ACHN (cell line): ENCODE measurements at regions not wholly inside any gene's neighbourhood (a gene's known extent, or its start where the extent isn't known, plus 50 kb on each side); places are given as distances from the start of the nearest gene placed in this dataset.

Experiments used
- DNase-seq: peaks from one replicate; pipeline ENCODE4 v3.0.0-alpha.2; 2015
- in situ Hi-C: cut with HindIII; loops from 2 replicates; pipeline ENCODE4 v1.10.0; 2017; ENCODE audit warnings: low sequenced_read_pairs, low pct_ligation_motif_present, low pct_unique_long_range_greater_than_20kb

DNA sequence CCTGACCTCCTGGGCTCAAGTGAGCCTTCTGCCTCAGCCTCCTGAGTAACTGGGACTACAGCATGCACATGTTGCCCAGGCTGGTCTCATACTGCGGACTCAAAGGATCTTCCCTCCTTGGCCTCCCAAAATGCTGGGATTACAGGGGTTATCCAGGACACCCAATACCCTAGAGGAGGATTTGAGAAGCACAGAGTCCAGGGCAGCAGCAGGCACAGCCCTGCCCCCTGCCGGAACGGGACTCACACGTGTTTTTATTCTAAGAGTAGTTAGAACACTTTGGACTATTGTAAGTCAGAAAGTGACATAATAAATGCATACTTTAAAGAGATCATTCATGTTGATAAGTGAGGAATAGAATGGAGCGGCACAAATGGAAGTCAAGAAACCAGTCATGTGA, 80.2 kb downstream of the C6orf118 start:
- in situ Hi-C loops = no loop called here
- DNase-seq = no peak

GRCh38 chr6:165227644-165228329, 81.6 kb downstream of the C6orf118 start:
- DNase-seq = no peak
- in situ Hi-C loops = no loop called here

- no peak for DNase-seq
- in situ Hi-C loops = no loop called here
Observed at GRCh38 chr6:165223736-165224135, 85.7 kb downstream of the C6orf118 start.

DNA sequence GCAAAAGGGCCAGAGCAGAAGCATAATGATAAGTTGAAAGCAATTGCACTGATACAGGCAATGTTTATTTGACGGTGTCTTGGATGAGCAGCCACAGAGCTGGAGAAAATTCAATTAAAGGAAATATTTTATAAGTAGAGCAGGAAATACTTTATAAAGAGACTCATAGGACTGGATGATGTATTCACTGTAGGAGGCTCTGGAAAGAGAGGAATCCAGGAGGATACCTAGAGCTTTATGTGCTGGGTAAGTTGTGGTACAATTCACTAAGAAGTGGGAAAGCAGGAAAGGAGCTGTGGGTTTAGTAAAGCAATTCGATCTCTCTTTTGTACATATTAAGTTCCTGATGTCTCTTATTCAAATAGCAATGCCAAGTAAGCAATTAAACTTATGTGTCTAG, 86.3 kb downstream of the C6orf118 start:
- DNase-seq = no peak
- in situ Hi-C loops = no loop called here

DNA sequence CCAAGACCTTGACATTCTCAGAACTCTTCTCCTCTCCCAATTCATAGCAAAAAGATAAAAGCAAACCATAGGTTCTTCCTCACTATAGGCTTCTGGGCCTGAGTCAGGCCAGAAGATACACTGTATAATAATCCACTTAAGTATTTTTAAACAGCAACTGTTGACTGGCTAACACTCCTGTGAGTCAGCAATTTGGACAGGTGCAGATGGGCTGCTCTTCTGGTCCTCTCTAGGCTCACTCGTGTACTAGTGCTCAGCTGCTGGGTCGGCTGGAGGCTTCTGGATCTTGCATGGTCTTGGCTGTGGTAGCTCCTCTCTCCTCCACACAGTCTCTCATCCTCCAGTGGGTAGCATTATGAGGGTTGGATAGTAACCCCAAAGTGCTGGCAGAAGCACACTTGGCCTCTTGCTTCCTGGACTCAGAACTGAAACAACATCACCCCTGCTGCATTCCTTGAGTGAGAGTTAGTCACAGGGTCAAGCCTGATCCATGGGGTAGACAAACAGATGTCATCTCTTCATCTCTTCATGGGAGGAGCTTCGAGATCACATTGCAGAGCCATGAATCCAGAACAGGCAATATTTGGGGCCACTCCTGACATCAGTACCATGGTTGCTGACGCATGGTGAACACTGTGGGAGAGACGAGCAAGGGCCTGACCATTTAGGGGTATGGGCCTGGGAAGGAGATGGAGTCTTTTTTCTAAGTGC, 86.9 kb downstream of the C6orf118 start:
- in situ Hi-C loops = no loop called here
- DNase-seq = no peak

DNA sequence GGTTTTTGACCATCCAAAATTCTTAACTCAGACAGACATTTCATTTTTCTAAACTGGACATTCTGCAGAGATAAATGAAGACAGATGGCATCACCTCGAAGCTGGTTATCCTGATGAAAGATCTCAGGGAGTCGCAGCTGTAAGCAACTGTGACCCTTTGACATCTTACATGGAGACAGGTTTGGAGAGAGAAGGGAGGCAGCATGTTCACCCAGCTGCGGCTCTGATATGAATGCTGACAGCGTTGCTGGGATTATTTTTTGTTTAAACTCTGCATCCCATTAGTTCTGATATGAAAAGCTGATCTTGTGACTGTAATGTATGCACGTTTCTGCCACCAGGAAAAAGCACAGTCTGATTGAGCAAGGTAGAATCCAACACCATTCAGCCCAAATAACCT, 89.4 kb downstream of the C6orf118 start:
- DNase-seq = no peak
- in situ Hi-C loops = no loop called here

DNA sequence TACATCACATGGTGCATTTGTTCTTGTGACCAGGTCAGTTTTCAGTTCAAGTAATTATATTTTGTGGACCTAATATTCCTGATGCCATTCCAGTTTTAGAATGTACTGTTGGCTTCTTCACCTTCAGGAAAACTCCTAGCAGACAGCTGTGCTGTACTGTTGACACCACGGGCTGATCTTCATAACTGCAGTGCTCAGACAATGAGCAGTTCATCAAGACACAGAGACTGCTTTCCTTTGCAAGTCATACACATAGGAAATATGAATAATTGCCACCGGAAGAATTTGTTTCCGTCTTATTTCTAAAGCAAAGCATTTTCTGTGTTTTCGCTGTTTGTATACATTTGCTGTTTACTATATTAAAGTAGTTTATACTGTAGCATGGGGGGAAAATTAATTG, 89.8 kb downstream of the C6orf118 start:
- DNase-seq = no peak
- in situ Hi-C loops = no loop called here

DNA sequence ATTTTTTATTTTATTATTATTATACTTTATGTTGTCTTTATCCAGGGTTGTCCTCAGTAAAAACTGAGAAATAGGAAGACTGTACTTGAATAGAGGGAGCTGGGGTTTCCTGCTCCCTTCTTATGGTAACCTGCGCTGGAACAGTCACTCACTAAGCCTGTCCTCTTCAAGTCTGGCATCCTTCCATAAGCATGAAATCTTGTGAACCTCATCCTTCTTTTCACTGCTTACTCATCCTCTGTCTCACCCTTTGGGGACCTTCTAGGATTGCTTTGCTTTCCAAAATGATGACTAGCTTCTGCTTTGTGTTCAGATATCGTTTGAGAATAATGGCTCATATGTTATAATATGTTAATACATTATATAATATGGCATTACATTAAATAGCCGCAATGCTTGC, 90.6 kb downstream of the C6orf118 start:
- in situ Hi-C loops = no loop called here
- no peak for DNase-seq

GRCh38 chr6:165206798-165207197, 102.6 kb downstream of the C6orf118 start:
- DNase-seq = no peak
- in situ Hi-C loops = no loop called here

DNA sequence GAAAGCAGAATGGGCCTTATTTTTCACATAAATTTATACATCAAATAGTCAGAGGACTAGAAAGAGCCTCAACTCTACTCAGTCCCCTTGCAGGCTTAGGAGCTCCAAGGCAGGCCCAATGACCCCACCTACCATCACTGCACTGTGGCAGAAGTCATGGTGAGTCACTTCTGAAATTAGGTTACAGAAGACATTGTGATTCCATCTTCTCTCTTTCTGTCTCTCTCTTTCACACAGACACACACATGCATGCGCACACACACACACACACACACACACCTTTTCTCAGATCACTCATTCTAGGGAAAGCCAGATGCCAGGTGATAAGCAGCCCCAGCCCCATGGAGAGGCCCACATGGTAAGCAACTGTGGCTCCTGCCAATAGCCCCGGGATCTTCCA, 103.8 kb downstream of the C6orf118 start:
- in situ Hi-C loops = no loop called here
- DNase-seq = no peak

- in situ Hi-C loops = no loop called here
- DNase-seq = no peak
Observed at GRCh38 chr6:165204807-165205545, 104.4 kb downstream of the C6orf118 start.

DNA sequence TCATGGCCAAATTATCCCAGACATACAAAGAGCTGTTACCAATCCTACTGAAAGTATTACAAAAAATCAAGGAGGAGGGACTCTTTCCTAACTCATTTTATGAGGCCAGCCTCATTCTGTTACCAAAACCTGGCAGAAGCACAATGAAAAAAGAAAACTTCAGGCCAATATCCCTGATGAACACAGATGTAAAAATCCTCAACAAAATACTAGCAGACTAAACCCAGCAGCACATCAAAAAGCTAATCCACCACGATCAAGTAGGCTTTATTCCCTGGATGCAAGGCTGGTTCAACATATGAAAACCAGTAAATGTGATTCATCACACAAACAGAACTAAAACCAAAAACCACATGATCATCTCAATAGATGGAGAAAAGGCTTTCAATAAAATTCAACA, 109.2 kb downstream of the C6orf118 start:
- in situ Hi-C loops = no loop called here
- DNase-seq = no peak

GRCh38 chr6:165191461-165191860, 117.9 kb downstream of the C6orf118 start:
- no peak for DNase-seq
- in situ Hi-C loops = no loop called here

GRCh38 chr6:165186441-165187205, 122.8 kb downstream of the C6orf118 start:
- DNase-seq = no peak
- in situ Hi-C loops = no loop called here

DNA sequence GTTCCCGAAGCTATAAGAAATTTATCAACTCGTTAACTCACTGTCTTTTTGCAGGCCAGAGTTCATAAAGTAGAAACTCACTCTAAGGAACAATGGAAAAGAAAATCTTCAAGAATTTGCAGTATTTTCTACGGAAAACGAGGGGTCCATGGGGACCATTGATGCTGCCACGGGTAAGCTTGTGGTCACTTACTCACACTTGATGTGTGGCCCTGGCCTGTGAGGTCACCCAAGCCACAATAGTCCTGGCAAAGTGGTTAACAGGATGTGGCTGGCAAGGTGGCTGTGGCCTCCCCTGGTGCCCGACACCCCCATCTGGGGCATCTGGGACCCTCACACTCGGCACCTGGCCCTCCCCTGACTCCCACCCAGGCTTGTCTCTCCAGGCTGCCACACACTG, 123.4 kb downstream of the C6orf118 start:
- no peak for DNase-seq
- in situ Hi-C loops = no loop called here

DNA sequence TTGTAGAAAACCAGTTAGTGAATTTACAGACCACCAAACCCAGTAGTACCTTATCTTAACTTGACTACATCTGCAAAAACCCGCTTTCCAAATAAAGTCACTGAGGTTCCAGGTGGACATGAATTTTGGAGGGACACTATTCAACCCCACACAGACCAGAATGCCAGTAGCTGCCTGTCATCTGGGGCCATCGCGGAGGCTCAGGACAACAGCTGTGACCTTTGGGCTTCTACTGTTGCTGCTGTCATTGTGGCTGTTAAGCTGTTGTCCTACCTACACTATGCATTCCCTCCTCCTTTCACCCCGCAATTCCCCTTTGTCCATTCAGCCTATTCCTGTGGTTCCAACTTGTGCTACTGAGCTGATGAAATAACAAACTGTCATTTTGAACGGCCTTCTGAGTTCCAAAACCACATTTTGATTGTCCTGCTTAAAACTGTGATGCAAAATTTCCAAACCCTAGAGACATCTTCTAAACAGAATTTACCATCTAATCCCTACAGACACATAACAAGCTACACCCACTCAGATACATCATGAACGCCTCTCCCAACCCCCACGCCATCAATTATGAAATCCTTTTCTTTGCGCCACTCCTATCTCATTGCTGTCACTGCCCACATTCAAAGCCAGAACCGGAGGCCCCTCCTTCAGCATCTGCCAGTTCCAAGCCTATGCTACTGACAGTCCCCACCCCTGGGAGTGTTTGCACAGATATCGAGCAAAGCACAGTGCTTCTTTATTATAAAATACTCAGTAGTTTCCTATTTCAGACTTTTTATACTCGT, 125.0 kb downstream of the C6orf118 start:
- DNase-seq = no peak
- in situ Hi-C loops = no loop called here

GRCh38 chr6:165183496-165184140, 125.8 kb downstream of the C6orf118 start:
- DNase-seq = no peak
- in situ Hi-C loops = no loop called here

DNA sequence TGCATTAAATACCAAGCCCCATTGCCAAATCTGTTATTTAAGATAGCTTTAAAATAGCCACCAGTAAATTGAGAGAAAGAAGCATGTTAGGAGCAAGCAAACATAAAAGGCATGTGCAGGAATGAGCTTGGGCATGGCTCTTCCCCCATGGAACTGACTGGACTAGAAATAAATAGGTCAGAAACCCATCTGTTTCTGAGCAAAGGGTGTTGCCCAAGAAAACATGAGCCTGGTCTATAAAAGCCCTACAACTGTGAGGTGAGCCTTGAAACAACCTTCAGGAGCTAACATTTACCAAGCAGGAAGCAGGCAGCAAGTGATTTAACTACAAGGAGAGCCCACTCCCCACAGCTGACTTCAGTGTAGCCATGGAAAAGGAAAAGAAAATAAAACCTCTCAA, 126.3 kb downstream of the C6orf118 start:
- no peak for DNase-seq
- in situ Hi-C loops = no loop called here
